MM.1S (cell line): ENCODE measurements at regions not wholly inside any gene's neighbourhood (a gene's known extent, or its start where the extent isn't known, plus 50 kb on each side); places are given as distances from the start of the nearest gene placed in this dataset.

ENCODE experiments used
- DNase-seq: peaks from one replicate; pipeline ENCODE4 v3.0.0-alpha.2; 2015
- H2AFZ ChIP-seq: fragments of 300-600 bp; sonication (generic); 2 replicates; pipeline ENCODE4 v1.6.0; 2016; ENCODE audit warnings: antibody characterized with exemption, low read length
- H3F3A ChIP-seq: fragments of 300-600 bp; sonication (generic); 2 replicates; pipeline ENCODE4 v1.6.1; 2016; ENCODE audit warnings: mild to moderate bottlenecking, antibody characterized with exemption, low read length, moderate library complexity, mixed read lengths; ENCODE audit not compliant: insufficient read depth
- H3K27ac ChIP-seq: fragments of 300-600 bp; sonication (generic); 2 replicates; pipeline ENCODE4 v1.5.1; 2016; ENCODE audit warnings: mild to moderate bottlenecking, low read length
- H3K27me3 ChIP-seq: fragments of 300-600 bp; sonication (generic); replicated peaks from 2 replicates; pipeline ENCODE4 v1.6.0; 2016; ENCODE audit warnings: low read length; ENCODE audit not compliant: insufficient read depth
- H3K36me3 ChIP-seq: fragments of 300-600 bp; sonication (generic); replicated peaks from 2 replicates; pipeline ENCODE4 v1.6.1; 2016; ENCODE audit warnings: mild to moderate bottlenecking, low read length, mixed read lengths; ENCODE audit not compliant: insufficient read depth
- H3K4me1 ChIP-seq: fragments of 300-600 bp; sonication (generic); 2 replicates; pipeline ENCODE4 v1.6.1; 2016; ENCODE audit warnings: low read length, mixed read lengths
- H3K4me2 ChIP-seq: fragments of 300-600 bp; sonication (generic); 2 replicates; pipeline ENCODE4 v1.6.0; 2016; ENCODE audit warnings: low read depth, low read length
- H3K4me3 ChIP-seq: fragments of 300-600 bp; sonication (generic); 2 replicates; pipeline ENCODE4 v1.5.1; 2016; ENCODE audit warnings: low read length, mixed read lengths
- H3K79me2 ChIP-seq: fragments of 300-600 bp; sonication (generic); 2 replicates; pipeline ENCODE4 v1.6.1; 2016; ENCODE audit warnings: mixed run types, low read length, mixed read lengths
- H3K9ac ChIP-seq: fragments of 300-600 bp; sonication (generic); 2 replicates; pipeline ENCODE4 v1.6.1; 2016; ENCODE audit warnings: low read length, mixed read lengths
- H3K9me2 ChIP-seq: fragments of 300-600 bp; sonication (generic); replicated peaks from 2 replicates; pipeline ENCODE4 v1.6.1; 2016; ENCODE audit warnings: mild to moderate bottlenecking, low read length, mixed read lengths; ENCODE audit not compliant: insufficient read depth
- H3K9me3 ChIP-seq: fragments of 300-600 bp; sonication (generic); replicated peaks from 2 replicates; pipeline ENCODE4 v1.6.1; 2016; ENCODE audit warnings: mild to moderate bottlenecking, low read length, mixed read lengths; ENCODE audit not compliant: insufficient read depth
- H4K20me1 ChIP-seq: fragments of 300-600 bp; sonication (generic); 2 replicates; pipeline ENCODE4 v1.6.1; 2016; ENCODE audit warnings: mild to moderate bottlenecking, low read length, moderate library complexity, mixed read lengths; ENCODE audit not compliant: insufficient read depth
- EZH2 ChIP-seq: fragments of 300-600 bp; sonication (generic); optimal IDR thresholded peaks from 2 replicates; pipeline ENCODE3; 2017; ENCODE audit warnings: low read depth, mild to moderate bottlenecking, antibody characterized with exemption, low read length, mixed read lengths
- EZH2phosphoT487 ChIP-seq: fragments of 300-600 bp; sonication (generic); IDR thresholded peaks from 2 replicates; pipeline ENCODE4 v1.6.1; 2018; ENCODE audit warnings: antibody characterized with exemption, low read length
- TF ChIP-seq, protein P1 (sequence below): fragments of 300-600 bp; sonication (generic); IDR thresholded peaks from 2 replicates; pipeline ENCODE4 v1.5.1; 2016; ENCODE audit warnings: antibody characterized with exemption, low read length, mixed read lengths

DNA sequence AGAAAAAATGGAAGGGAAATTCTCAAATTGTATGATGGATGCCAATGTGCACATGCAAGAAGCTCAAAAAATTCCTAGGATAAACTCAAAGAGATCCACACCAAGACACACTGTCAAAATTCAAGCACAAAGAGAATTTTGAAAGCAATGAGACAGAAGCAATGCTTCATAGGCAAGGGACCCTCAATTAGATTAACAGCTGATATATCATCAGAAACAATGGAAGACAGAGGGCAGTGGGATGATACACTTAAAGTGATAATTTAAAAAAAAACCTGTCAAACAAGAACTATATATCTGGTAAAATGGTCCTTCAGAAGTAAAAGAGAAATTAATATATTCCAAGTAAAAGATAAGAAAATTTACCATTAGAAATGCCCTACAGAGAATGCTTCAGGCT, 306.3 kb upstream of the PCDH7 start:
- H3F3A ChIP-seq = no peaks in the 10 kb centered on the region
- H3K27me3 ChIP-seq = no peaks in the 10 kb centered on the region
- no peaks in the 10 kb centered on the region for H3K79me2 ChIP-seq
- no peak overlapping the region for H2AFZ ChIP-seq
- no peak overlapping the region for H3K9ac ChIP-seq
- H3K27ac ChIP-seq = no peak overlapping the region
- H3K9me3 ChIP-seq = no peaks in the 10 kb centered on the region
- H3K4me1 ChIP-seq = no peaks in the 10 kb centered on the region
- TF ChIP-seq EZH2phosphoT487 = no peak
- TF ChIP-seq, protein P1, sequence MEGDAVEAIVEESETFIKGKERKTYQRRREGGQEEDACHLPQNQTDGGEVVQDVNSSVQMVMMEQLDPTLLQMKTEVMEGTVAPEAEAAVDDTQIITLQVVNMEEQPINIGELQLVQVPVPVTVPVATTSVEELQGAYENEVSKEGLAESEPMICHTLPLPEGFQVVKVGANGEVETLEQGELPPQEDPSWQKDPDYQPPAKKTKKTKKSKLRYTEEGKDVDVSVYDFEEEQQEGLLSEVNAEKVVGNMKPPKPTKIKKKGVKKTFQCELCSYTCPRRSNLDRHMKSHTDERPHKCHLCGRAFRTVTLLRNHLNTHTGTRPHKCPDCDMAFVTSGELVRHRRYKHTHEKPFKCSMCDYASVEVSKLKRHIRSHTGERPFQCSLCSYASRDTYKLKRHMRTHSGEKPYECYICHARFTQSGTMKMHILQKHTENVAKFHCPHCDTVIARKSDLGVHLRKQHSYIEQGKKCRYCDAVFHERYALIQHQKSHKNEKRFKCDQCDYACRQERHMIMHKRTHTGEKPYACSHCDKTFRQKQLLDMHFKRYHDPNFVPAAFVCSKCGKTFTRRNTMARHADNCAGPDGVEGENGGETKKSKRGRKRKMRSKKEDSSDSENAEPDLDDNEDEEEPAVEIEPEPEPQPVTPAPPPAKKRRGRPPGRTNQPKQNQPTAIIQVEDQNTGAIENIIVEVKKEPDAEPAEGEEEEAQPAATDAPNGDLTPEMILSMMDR = no peak
- no peak for TF ChIP-seq EZH2
- no peak overlapping the region for H3K4me2 ChIP-seq
- no peaks in the 10 kb centered on the region for H3K36me3 ChIP-seq
- no peaks in the 10 kb centered on the region for H3K9me2 ChIP-seq
- H3K4me3 ChIP-seq = no peak overlapping the region
- no peak for DNase-seq
- H4K20me1 ChIP-seq = no peaks in the 10 kb centered on the region

DNA sequence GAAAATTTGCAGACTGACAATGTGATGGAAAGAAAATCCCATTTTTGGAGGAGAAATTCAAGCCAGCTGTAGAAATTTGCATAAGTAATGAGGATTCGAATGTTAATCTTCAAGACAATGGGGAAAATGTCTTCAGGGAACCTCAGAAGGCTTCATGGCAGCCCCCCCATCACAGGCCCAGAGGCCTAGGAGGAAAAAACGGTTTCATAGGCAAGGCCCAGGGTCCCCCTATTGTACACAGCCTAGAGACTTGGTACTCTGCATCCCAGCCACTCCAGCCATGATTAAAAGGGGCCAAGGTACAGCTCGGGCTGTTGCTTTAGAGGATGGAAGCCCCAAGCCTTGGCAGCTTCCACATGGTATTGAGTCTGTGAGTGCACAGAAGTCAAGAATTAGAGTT, 303.6 kb upstream of the PCDH7 start:
- Histone ChIP-seq H3K4me3 (no peak overlapping the region), H3K9me3 (no peaks in the 10 kb centered on the region), H2AFZ (no peak overlapping the region), H3K4me1 (no peaks in the 10 kb centered on the region), H3K4me2 (no peak overlapping the region), H3K9me2 (no peaks in the 10 kb centered on the region), H3K27ac (no peak overlapping the region), H3F3A (no peaks in the 10 kb centered on the region), H3K27me3 (no peaks in the 10 kb centered on the region), H3K9ac (no peak overlapping the region), H3K36me3 (no peaks in the 10 kb centered on the region), H3K79me2 (no peaks in the 10 kb centered on the region), H4K20me1 (no peaks in the 10 kb centered on the region)
- TF ChIP-seq, protein P1 = no peak
- TF ChIP-seq EZH2phosphoT487 (no peak), EZH2 (no peak)
- no peak for DNase-seq

DNA sequence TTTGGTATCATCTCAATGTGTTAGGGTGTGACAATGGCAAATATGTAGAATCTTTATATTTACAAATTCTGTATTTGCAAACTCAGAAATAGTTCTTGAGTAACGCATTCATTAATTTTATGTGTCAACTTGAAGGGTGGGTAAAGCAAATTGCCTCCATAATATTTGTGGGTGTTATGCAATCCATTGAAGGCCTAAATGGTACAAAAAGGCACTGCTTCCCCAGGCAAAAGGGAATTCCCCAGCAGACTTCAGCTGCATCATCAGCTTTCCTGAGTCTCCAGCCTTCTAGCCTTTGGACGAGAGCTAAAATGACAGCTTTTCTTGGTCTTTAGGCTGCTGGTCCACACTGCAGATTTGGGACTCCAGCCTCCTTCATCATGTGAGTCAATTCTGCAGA, 292.2 kb upstream of the PCDH7 start:
- Histone ChIP-seq H3K4me2 (no peak overlapping the region), H3K9me3 (no peaks in the 10 kb centered on the region), H3K9me2 (no peaks in the 10 kb centered on the region), H3K36me3 (no peaks in the 10 kb centered on the region), H3K27ac (no peak overlapping the region), H3K27me3 (no peaks in the 10 kb centered on the region), H3K9ac (no peak overlapping the region), H3K4me3 (no peak overlapping the region), H4K20me1 (no peaks in the 10 kb centered on the region), H3K79me2 (no peaks in the 10 kb centered on the region), H3F3A (no peaks in the 10 kb centered on the region), H2AFZ (no peak overlapping the region), H3K4me1 (no peaks in the 10 kb centered on the region)
- TF ChIP-seq EZH2phosphoT487 = no peak
- no peak for TF ChIP-seq EZH2
- TF ChIP-seq, protein P1 = no peak
- no peak for DNase-seq
